Heart right ventricle (tissue), 16 donors: ENCODE measurements at regions not wholly inside any gene's neighbourhood (a gene's known extent, or its start where the extent isn't known, plus 50 kb on each side); places are given as distances from the start of the nearest gene placed in this dataset.

Source experiments
- ATAC-seq, 8 donors: fragments of 200-7000 bp; cut with Tn5 transposase; one replicate each; pipeline ENCODE4 v1.9.1; 2020; ENCODE audit warnings: mild to moderate bottlenecking in 8 of 8, moderate library complexity in 8 of 8, moderate number of reproducible peaks in 1 of 8
- DNase-seq, 2 donors: peaks; one replicate each; pipeline ENCODE4 v3.0.0-alpha.2; 2020
- H3K27ac ChIP-seq, 10 donors: fragments of 200-600 bp; sonication (generic) in 2 of 10; one replicate each; pipeline versions ENCODE4 v1.5.0 to v1.8.0; 2020 to 2022; ENCODE audit warnings: mild to moderate bottlenecking in 3 of 10
- H3K27me3 ChIP-seq, 7 donors: fragments of 200-600 bp; one replicate each; pipeline ENCODE4 v1.8.0; 2021 to 2022; ENCODE audit warnings: mild to moderate bottlenecking in 2 of 7
- H3K36me3 ChIP-seq, 9 donors: fragments of 200-600 bp; sonication (generic) in 1 of 9; one replicate each; pipeline versions ENCODE4 v1.5.0 to v1.8.0; 2020 to 2022; ENCODE audit warnings: mild to moderate bottlenecking in 2 of 9
- H3K4me1 ChIP-seq, 9 donors: fragments of 200-600 bp; sonication (generic) in 1 of 9; one replicate each; pipeline versions ENCODE4 v1.5.0 to v1.8.0; 2020 to 2022; ENCODE audit warnings: mild to moderate bottlenecking in 4 of 9
- H3K4me3 ChIP-seq, 10 donors: fragments of 200-600 bp; sonication (generic) in 2 of 10; one replicate each; pipeline versions ENCODE4 v1.5.0 to v1.8.0; 2020 to 2022; ENCODE audit warnings: mild to moderate bottlenecking in 7 of 10, moderate library complexity in 2 of 10
- H3K9me3 ChIP-seq, 11 donors: fragments of 200-600 bp in 10 of 11; sonication (generic) in 2 of 11; one replicate each; pipeline versions ENCODE4 v1.5.0 to v1.8.0; 2013 to 2022; ENCODE audit warnings: mild to moderate bottlenecking in 2 of 11, control low read depth in 1 of 11, moderate library complexity in 1 of 11
- CTCF ChIP-seq, 9 donors: fragments of 200-600 bp; sonication (generic) in 2 of 9; IDR thresholded peaks; one replicate each; pipeline versions ENCODE4 v1.5.0 to v1.8.0; 2021 to 2022; ENCODE audit warnings: antibody characterized with exemption in 9 of 9, mild to moderate bottlenecking in 5 of 9, moderate library complexity in 1 of 9
- WGBS, 2 donors: extraction: QIAGEN DNeasy Blood & Tissue Kit; methylation state at CpG; one replicate each; pipeline ENCODE4 v1.1.7; 2013; ENCODE audit warnings: inconsistent platforms in 1 of 2; 5-methylcytosine and 5-hydroxymethylcytosine counted together
- intact Hi-C, 10 donors: fragments of 100-400 bp; cut with DNase I; formaldehyde crosslinking; loops; one replicate each; pipeline versions ENCODE4 v1.11.1 to v1.14.2; 2022
- donor health status: Arrhythmogenic right ventricular cardiomyopathy.
- donor health status: ischemic (EF 13 %, LVEDD 7.1; RV severe dilation, severe dysfunction).
- donor health status: healthy with polysubstance abuse.
- donor health status: DM: no; HTN: yes; CAD: no.
- donor health status: DM: no; HTN: no; CAD: no.
- donor health status: ischemic (EF 25% LVEDD 6.9; RV normal size, moderate dysfunction).
- donor health status: ischemic (EF 25% LVEDD 5.7; RV mildly dilated, moderate dysfunction).
- donor health status: healthy.
- donor health status: DM: yes; HTN: yes; CAD: no.
- donor health status: Ischemic cardiomyopathy.
- donor health status: ischemic (EF 35%, LVEDD 5.7; RV mildly dilated, moderate dysfunction).
- donor health status: nonischemic (EF 11% LVEDD 7.7; RV severe dilation, severe dysfunction).
- donor health status: DM: yes; HTN: yes; CAD: no.
- donor health status: PGD.
- donor health status: ischemic (EF 29% LVEDD 5.4; RV normal size, mild dysfunction).
- donor health status: nonischemic (EF 23%, LVEDD 6.1; RV moderate dilation, normal function).

- intact Hi-C loops: no loop called here
- Histone ChIP-seq H3K4me3 (no peak overlapping the region), H3K9me3 (peaks cover 0 to 19% (median 0%) of the 10 kb centered on the region in 11 donors), H3K4me1 (no peaks in the 10 kb centered on the region), H3K27ac (no peak overlapping the region), H3K27me3 (no peaks in the 10 kb centered on the region), H3K36me3 (no peaks in the 10 kb centered on the region)
- 82 to 94% methylated on average over 1 of the region's 1 CpG for WGBS, 2 donors
- DNase-seq: no peak
- no peak for TF ChIP-seq CTCF (IDR thresholded peaks at IDR 0.05)
- no peak for ATAC-seq
Observed at GRCh38 chr3:161875483-161875882, 378.9 kb downstream of the OTOL1 start.

- intact Hi-C loops: no loop called here
Observed at GRCh38 chr3:161879470-161879869, 382.9 kb downstream of the OTOL1 start.

GRCh38 chr3:161884830-161885229 is 388.2 kb downstream of the OTOL1 start:
- Histone ChIP-seq H3K4me1 (no peaks in the 10 kb centered on the region), H3K36me3 (no peaks in the 10 kb centered on the region), H3K27me3 (no peaks in the 10 kb centered on the region), H3K4me3 (no peak overlapping the region), H3K9me3 (peaks cover 0 to 18% (median 0%) of the 10 kb centered on the region in 11 donors), H3K27ac (no peak overlapping the region)
- no peak for TF ChIP-seq CTCF (IDR thresholded peaks at IDR 0.05)
- WGBS, 2 donors: 69 to 70% methylated on average over 5 of the region's 5 CpGs
- ATAC-seq (no peak), DNase-seq (no peak)
- intact Hi-C loops: no loop called here

More at GRCh38 chr3:161879470-161879869, 382.9 kb downstream of the OTOL1 start:
- 45 to 52% methylated on average over 1 of the region's 1 CpG for WGBS, 2 donors
- no peak overlapping the region for H3K27ac ChIP-seq
- ATAC-seq (no peak), DNase-seq (no peak)
- TF ChIP-seq CTCF (IDR thresholded peaks at IDR 0.05): no peak
- no peaks in the 10 kb centered on the region for H3K27me3 ChIP-seq
- peaks cover 0 to 22% (median 2%) of the 10 kb centered on the region in 11 donors for H3K9me3 ChIP-seq
- no peak overlapping the region for H3K4me3 ChIP-seq
- H3K4me1 ChIP-seq: no peaks in the 10 kb centered on the region
- no peaks in the 10 kb centered on the region for H3K36me3 ChIP-seq

- no peak for TF ChIP-seq CTCF (IDR thresholded peaks at IDR 0.05)
- H3K4me1 ChIP-seq: no peaks in the 10 kb centered on the region
- H3K9me3 ChIP-seq: peaks cover 0 to 24% (median 0%) of the 10 kb centered on the region in 11 donors
- no peak overlapping the region for H3K27ac ChIP-seq
- ATAC-seq: peak in 1 of 8 donors; percentile 27
- 76 to 84% methylated on average over 2 of the region's 2 CpGs for WGBS, 2 donors
- H3K4me3 ChIP-seq: no peak overlapping the region
- no peaks in the 10 kb centered on the region for H3K36me3 ChIP-seq
- no peaks in the 10 kb centered on the region for H3K27me3 ChIP-seq
- no peak for DNase-seq
- intact Hi-C loops: no loop called here
Observed at GRCh38 chr3:161890147-161890625, 393.6 kb downstream of the OTOL1 start.
